Transverse colon (tissue), 4 donors: ENCODE measurements at regions not wholly inside any gene's neighbourhood (a gene's known extent, or its start where the extent isn't known, plus 50 kb on each side); places are given as distances from the start of the nearest gene placed in this dataset.

Experiments
- EP300 ChIP-seq: sonication (generic); formaldehyde crosslinking; IDR thresholded peaks from one replicate; pipeline ENCODE4 v1.6.1; 2017; ENCODE audit warnings: antibody characterized with exemption, low read depth
- POLR2A ChIP-seq: fragments of 450-650 bp; IDR thresholded peaks from one replicate; pipeline ENCODE4 v1.6.1; 2016; ENCODE audit warnings: antibody characterized with exemption, mild to moderate bottlenecking, moderate library complexity
- POLR2AphosphoS5 ChIP-seq, 3 donors: sonication (generic); formaldehyde crosslinking; IDR thresholded peaks; one replicate each; pipeline ENCODE4 v1.6.1; 2016; ENCODE audit warnings: antibody characterized with exemption in 3 of 3
- TF ChIP-seq, protein P1 (sequence below), 5 experiments: fragments of 200-600 bp in 3 of 5; fragments of 450-650 bp in 2 of 5; sonication (generic) in 3 of 5; IDR thresholded peaks; 1 replicate in 2 of 5; 2 replicates in 3 of 5; pipeline ENCODE4 v1.5.1; 2016 to 2017; ENCODE audit warnings: antibody characterized with exemption in 5 of 5, inconsistent platforms in 3 of 5, mild to moderate bottlenecking in 2 of 5, moderate library complexity in 1 of 5

DNA sequence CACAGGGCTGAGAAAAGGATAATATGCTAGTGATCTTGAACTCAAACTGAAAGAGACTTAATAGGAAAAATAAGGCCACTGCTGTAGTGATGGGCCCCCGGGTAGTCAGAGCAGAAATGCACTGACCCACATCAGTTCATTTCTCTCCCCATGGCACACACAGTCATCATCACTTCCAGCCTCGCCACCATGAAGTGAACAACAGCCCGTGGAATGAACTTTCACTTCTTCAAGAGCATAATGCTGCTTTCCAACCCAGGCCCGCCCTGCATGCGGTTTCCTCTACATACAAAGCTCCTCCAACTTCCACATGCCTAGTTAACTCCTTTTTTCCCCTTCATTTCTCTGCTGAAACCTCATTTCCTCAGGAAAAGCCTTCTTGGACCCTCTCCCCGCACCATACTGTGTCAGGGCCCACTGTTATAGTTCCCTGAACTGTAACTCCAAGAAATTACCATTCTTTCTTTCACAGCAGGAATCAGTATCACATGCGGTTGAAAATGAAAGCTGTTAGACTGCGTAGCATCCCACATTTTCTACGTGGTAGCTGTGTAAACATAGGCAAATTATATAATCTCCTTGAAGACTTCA lies 65.8 kb upstream of the SMIM36 start:
- TF ChIP-seq, protein P1, sequence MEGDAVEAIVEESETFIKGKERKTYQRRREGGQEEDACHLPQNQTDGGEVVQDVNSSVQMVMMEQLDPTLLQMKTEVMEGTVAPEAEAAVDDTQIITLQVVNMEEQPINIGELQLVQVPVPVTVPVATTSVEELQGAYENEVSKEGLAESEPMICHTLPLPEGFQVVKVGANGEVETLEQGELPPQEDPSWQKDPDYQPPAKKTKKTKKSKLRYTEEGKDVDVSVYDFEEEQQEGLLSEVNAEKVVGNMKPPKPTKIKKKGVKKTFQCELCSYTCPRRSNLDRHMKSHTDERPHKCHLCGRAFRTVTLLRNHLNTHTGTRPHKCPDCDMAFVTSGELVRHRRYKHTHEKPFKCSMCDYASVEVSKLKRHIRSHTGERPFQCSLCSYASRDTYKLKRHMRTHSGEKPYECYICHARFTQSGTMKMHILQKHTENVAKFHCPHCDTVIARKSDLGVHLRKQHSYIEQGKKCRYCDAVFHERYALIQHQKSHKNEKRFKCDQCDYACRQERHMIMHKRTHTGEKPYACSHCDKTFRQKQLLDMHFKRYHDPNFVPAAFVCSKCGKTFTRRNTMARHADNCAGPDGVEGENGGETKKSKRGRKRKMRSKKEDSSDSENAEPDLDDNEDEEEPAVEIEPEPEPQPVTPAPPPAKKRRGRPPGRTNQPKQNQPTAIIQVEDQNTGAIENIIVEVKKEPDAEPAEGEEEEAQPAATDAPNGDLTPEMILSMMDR (IDR thresholded peaks at IDR 0.05) = no peak
- TF ChIP-seq POLR2A = no peak
- no peak for TF ChIP-seq POLR2AphosphoS5 (IDR thresholded peaks at IDR 0.05)
- no peak for TF ChIP-seq EP300
